Vagina (tissue), 2 donors: ENCODE measurements at regions not wholly inside any gene's neighbourhood (a gene's known extent, or its start where the extent isn't known, plus 50 kb on each side); places are given as distances from the start of the nearest gene placed in this dataset.

Experiments used
- DNase-seq, 2 donors: peaks; one replicate each; pipeline ENCODE4 v3.0.0-alpha.2; 2017; ENCODE audit errors: extremely low spot score in 2 of 2
- H3K27ac ChIP-seq: fragments of 200-600 bp; sonication (generic); one replicate; pipeline ENCODE4 v1.5.1; 2019
- H3K27me3 ChIP-seq: fragments of 200-600 bp; sonication (generic); one replicate; pipeline ENCODE4 v1.5.1; 2019
- H3K36me3 ChIP-seq, 2 donors: fragments of 200-600 bp; sonication (generic); one replicate each; pipeline ENCODE4 v1.5.1; 2017 to 2019
- H3K4me1 ChIP-seq: fragments of 200-600 bp; sonication (generic); one replicate; pipeline ENCODE4 v1.5.1; 2019
- H3K4me3 ChIP-seq, 2 donors: fragments of 200-600 bp; sonication (generic); 1 replicate in 1 of 2; 2 replicates in 1 of 2; pipeline ENCODE4 v1.5.1; 2016 to 2019
- H3K9me3 ChIP-seq: fragments of 200-600 bp; sonication (generic); one replicate; pipeline ENCODE4 v1.5.1; 2019
- CTCF ChIP-seq, 3 experiments: fragments of 450-650 bp in 2 of 3; fragments of 200-600 bp in 1 of 3; sonication (generic) in 1 of 3; IDR thresholded peaks; one replicate each; pipeline ENCODE4 v1.5.1; 2017 to 2019; ENCODE audit warnings: antibody characterized with exemption in 3 of 3, mild to moderate bottlenecking in 2 of 3, moderate library complexity in 2 of 3
- POLR2A ChIP-seq, 2 donors: fragments of 450-650 bp; IDR thresholded peaks; one replicate each; pipeline ENCODE4 v1.6.1; 2017; ENCODE audit warnings: antibody characterized with exemption in 2 of 2, mild to moderate bottlenecking in 2 of 2, moderate library complexity in 2 of 2
- POLR2AphosphoS5 ChIP-seq, 2 donors: sonication (generic); formaldehyde crosslinking; IDR thresholded peaks; one replicate each; pipeline ENCODE4 v1.9.0; 2017; ENCODE audit warnings: antibody characterized with exemption in 2 of 2, mild to moderate bottlenecking in 2 of 2, low read depth in 1 of 2; ENCODE audit not compliant: insufficient read depth in 1 of 2
- intact Hi-C: fragments of 100-400 bp; cut with DNase I; formaldehyde crosslinking; loops from one replicate; pipeline ENCODE4 v1.15.1; 2023

- peak in 1 of 2 donors; percentile 55 for DNase-seq
- Histone ChIP-seq H3K4me3 (no peak overlapping the region), H3K9me3 (no peaks in the 10 kb centered on the region), H3K36me3 (no peaks in the 10 kb centered on the region), H3K27ac (no peak overlapping the region), H3K4me1 (peaks cover 5% of the 10 kb centered on the region), H3K27me3 (no peaks in the 10 kb centered on the region)
- intact Hi-C loops: no loop called here
- TF ChIP-seq POLR2A (IDR thresholded peaks at IDR 0.05): no peak
- no peak for TF ChIP-seq CTCF (IDR thresholded peaks at IDR 0.05)
- no peak for TF ChIP-seq POLR2AphosphoS5 (IDR thresholded peaks at IDR 0.05; ENCODE audit: insufficient read depth in 1 of 2, low read depth in 1 of 2)
Observed at GRCh38 chr2:236636714-236637470, 67.3 kb downstream of the ACKR3 start.

GRCh38 chr2:236637686-236638569, 68.3 kb downstream of the ACKR3 start:
- intact Hi-C loops: no loop called here
- H3K27ac ChIP-seq: no peak overlapping the region
- peak; percentile 83 to 93 for DNase-seq

GRCh38 chr2:236638707-236639106, 69.1 kb downstream of the ACKR3 start:
- intact Hi-C loops: no loop called here
- H3K27ac ChIP-seq: no peak overlapping the region

More at GRCh38 chr2:236637686-236638569, 68.3 kb downstream of the ACKR3 start:
- H3K36me3 ChIP-seq: no peaks in the 10 kb centered on the region
- TF ChIP-seq POLR2A (IDR thresholded peaks at IDR 0.05) (no peak), POLR2AphosphoS5 (IDR thresholded peaks at IDR 0.05; ENCODE audit: insufficient read depth in 1 of 2, low read depth in 1 of 2) (no peak), CTCF (IDR thresholded peaks at IDR 0.05) (no peak)
- peaks cover 13% of the 10 kb centered on the region for H3K4me1 ChIP-seq
- H3K9me3 ChIP-seq: no peaks in the 10 kb centered on the region
- H3K4me3 ChIP-seq: no peak overlapping the region
- H3K27me3 ChIP-seq: no peaks in the 10 kb centered on the region

GRCh38 chr2:236639461-236640235, 70.0 kb downstream of the ACKR3 start:
- intact Hi-C loops: no loop called here
- TF ChIP-seq POLR2A (IDR thresholded peaks at IDR 0.05) (no peak), POLR2AphosphoS5 (IDR thresholded peaks at IDR 0.05; ENCODE audit: insufficient read depth in 1 of 2, low read depth in 1 of 2) (no peak), CTCF (IDR thresholded peaks at IDR 0.05) (no peak)
- peak in 1 of 2 donors; percentile 44 for DNase-seq
- Histone ChIP-seq H3K27ac (no peak overlapping the region), H3K36me3 (no peaks in the 10 kb centered on the region), H3K27me3 (no peaks in the 10 kb centered on the region), H3K4me1 (peaks cover 23% of the 10 kb centered on the region), H3K4me3 (no peak overlapping the region), H3K9me3 (no peaks in the 10 kb centered on the region)

More at GRCh38 chr2:236638707-236639106, 69.1 kb downstream of the ACKR3 start:
- Histone ChIP-seq H3K36me3 (no peaks in the 10 kb centered on the region), H3K4me3 (no peak overlapping the region), H3K9me3 (no peaks in the 10 kb centered on the region), H3K27me3 (no peaks in the 10 kb centered on the region), H3K4me1 (peaks cover 20% of the 10 kb centered on the region)
- DNase-seq: peak; percentile 74 to 79
- TF ChIP-seq POLR2AphosphoS5 (IDR thresholded peaks at IDR 0.05; ENCODE audit: insufficient read depth in 1 of 2, low read depth in 1 of 2): no peak
- TF ChIP-seq CTCF (IDR thresholded peaks at IDR 0.05): no peak
- TF ChIP-seq POLR2A (IDR thresholded peaks at IDR 0.05): no peak
